Natural killer cell (primary cell): ENCODE measurements at regions not wholly inside any gene's neighbourhood (a gene's known extent, or its start where the extent isn't known, plus 50 kb on each side); places are given as distances from the start of the nearest gene placed in this dataset.

ENCODE experiments used
- ATAC-seq, 3 donors: fragments of 150-1000 bp in 2 of 3; fragments of 200-7000 bp in 1 of 3; cut with Tn5 transposase; 1 replicate in 1 of 3; 2 replicates in 2 of 3; pipeline ENCODE4 v1.10.0; 2021; ENCODE audit warnings: mild to moderate bottlenecking in 2 of 3, moderate library complexity in 2 of 3
- DNase-seq, 2 donors: peaks; one replicate each; pipeline versions ENCODE4 v3.0.0 to v3.0.0-alpha.2; 2013 to 2021; ENCODE audit warnings: mixed read lengths in 1 of 2
- H3K27ac ChIP-seq: one replicate; pipeline ENCODE4 v1.5.1; 2013; ENCODE audit warnings: mild to moderate bottlenecking, low read length
- H3K27me3 ChIP-seq: one replicate; pipeline ENCODE4 v1.6.1; 2013; ENCODE audit warnings: low read length; ENCODE audit not compliant: control insufficient read depth, insufficient read depth
- H3K36me3 ChIP-seq: one replicate; pipeline ENCODE4 v1.6.1; 2013; ENCODE audit warnings: low read length; ENCODE audit not compliant: control insufficient read depth, insufficient read depth
- H3K4me1 ChIP-seq: one replicate; pipeline ENCODE4 v1.6.1; 2013; ENCODE audit warnings: low read length; ENCODE audit not compliant: control insufficient read depth, insufficient read depth
- H3K4me3 ChIP-seq: one replicate; pipeline ENCODE4 v1.5.1; 2013; ENCODE audit warnings: low read length
- H3K9me3 ChIP-seq: one replicate; pipeline ENCODE4 v1.6.1; 2013; ENCODE audit warnings: low read length; ENCODE audit not compliant: control insufficient read depth, insufficient read depth
- H3K27ac Mint-ChIP-seq, 2 donors: one replicate each; pipeline ENCODE4 v1.8.0; 2022; ENCODE audit warnings: mild to moderate bottlenecking in 2 of 2, mixed read lengths in 2 of 2, moderate library complexity in 1 of 2
- H3K27me3 Mint-ChIP-seq, 2 donors: one replicate each; pipeline ENCODE4 v1.8.0; 2022; ENCODE audit warnings: low read depth in 2 of 2, mixed read lengths in 2 of 2
- H3K36me3 Mint-ChIP-seq: one replicate; pipeline ENCODE4 v1.8.0; 2022; ENCODE audit warnings: mixed read lengths
- H3K4me1 Mint-ChIP-seq, 2 donors: one replicate each; pipeline ENCODE4 v1.8.0; 2022; ENCODE audit warnings: mixed read lengths in 2 of 2
- H3K4me3 Mint-ChIP-seq: one replicate; pipeline ENCODE4 v1.8.0; 2022; ENCODE audit warnings: mild to moderate bottlenecking, moderate library complexity, mixed read lengths
- H3K9me3 Mint-ChIP-seq, 2 donors: one replicate each; pipeline ENCODE4 v1.8.0; 2022; ENCODE audit warnings: mixed read lengths in 2 of 2
- WGBS: methylation state at CpG from one replicate; pipeline ENCODE4 v1.1.7; 2013; ENCODE audit warnings: missing lambda C conversion rate; ENCODE audit not compliant: insufficient coverage; 5-methylcytosine and 5-hydroxymethylcytosine counted together
- intact Hi-C: fragments of 100-400 bp; cut with micrococcal nuclease; formaldehyde crosslinking; loops from one replicate; pipeline ENCODE4 v1.14.2; 2022
- TF ChIP-seq, protein P1 (sequence below): fragments of 200-600 bp; IDR thresholded peaks from one replicate; pipeline ENCODE4 v1.8.0; 2022; ENCODE audit warnings: antibody characterized with exemption

DNA sequence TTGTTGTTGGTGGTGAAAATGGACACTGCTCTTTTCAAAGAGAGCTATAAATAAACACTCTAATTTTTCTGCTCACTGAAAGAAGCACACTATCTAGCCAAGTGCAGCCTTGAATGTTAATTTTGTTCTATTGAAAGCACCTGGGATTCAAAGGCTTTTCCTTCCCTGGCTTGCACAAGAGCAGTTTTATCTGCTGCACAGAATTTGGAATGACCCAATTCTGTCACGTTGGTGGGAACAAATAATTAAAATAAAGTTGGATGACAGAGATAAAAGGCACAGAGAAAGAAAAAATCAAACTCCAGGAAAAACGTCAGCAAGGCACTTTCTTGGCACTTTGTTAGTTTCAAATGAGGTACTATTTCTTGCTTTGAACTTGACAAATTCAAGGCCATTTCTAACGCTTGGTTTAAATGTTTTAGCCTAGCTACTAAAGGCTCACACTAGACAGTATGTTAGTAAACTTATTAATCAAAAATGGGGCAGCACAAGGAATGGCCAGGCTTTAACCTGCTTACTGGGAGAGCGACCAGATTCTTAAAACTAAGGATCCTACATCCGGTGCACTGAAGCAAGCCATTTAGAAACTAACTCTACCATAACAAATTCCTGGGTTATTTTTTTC is 145.5 kb upstream of the ARG1 start:
- Mint-ChIP-seq H3K4me3 (no peak overlapping the region), H3K27ac (no peak overlapping the region), H3K36me3 (peaks cover 7% of the 10 kb centered on the region), H3K9me3 (no peaks in the 10 kb centered on the region), H3K4me1 (no peaks in the 10 kb centered on the region), H3K27me3 (peaks cover 0 to 16% of the 10 kb centered on the region in 2 donors)
- ATAC-seq = no peak
- Histone ChIP-seq H3K27ac (no peak overlapping the region), H3K36me3 (no peaks in the 10 kb centered on the region), H3K27me3 (no peaks in the 10 kb centered on the region), H3K4me1 (no peaks in the 10 kb centered on the region), H3K4me3 (no peak overlapping the region), H3K9me3 (no peaks in the 10 kb centered on the region)
- DNase-seq = no peak
- TF ChIP-seq, protein P1, sequence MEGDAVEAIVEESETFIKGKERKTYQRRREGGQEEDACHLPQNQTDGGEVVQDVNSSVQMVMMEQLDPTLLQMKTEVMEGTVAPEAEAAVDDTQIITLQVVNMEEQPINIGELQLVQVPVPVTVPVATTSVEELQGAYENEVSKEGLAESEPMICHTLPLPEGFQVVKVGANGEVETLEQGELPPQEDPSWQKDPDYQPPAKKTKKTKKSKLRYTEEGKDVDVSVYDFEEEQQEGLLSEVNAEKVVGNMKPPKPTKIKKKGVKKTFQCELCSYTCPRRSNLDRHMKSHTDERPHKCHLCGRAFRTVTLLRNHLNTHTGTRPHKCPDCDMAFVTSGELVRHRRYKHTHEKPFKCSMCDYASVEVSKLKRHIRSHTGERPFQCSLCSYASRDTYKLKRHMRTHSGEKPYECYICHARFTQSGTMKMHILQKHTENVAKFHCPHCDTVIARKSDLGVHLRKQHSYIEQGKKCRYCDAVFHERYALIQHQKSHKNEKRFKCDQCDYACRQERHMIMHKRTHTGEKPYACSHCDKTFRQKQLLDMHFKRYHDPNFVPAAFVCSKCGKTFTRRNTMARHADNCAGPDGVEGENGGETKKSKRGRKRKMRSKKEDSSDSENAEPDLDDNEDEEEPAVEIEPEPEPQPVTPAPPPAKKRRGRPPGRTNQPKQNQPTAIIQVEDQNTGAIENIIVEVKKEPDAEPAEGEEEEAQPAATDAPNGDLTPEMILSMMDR = no peak
- 89% methylated on average over 5 of the region's 5 CpGs for WGBS
- intact Hi-C loops = no loop called here

DNA sequence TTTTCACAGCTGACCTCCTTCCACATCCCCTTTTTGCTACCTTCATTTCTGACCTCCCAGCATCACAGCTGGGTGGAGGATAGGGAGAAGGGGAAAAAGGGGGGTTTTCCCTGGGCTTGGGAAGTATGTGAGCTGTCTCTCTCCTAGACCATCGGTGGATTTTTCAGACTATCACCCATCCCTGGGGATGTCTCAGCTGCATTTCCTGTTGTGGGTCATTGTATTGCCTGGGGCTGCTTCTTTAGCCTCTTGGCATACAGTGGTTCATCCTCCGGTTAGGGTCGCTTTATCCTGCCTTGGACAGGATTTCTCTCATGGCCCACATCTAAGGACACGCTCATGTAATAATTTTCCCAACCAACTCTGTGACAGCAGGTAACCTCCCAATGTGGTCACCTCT is 142.5 kb upstream of the ARG1 start:
- Histone ChIP-seq H3K36me3 (no peaks in the 10 kb centered on the region), H3K27ac (no peak overlapping the region), H3K9me3 (no peaks in the 10 kb centered on the region), H3K4me1 (no peaks in the 10 kb centered on the region), H3K27me3 (no peaks in the 10 kb centered on the region), H3K4me3 (no peak overlapping the region)
- H3K4me3 Mint-ChIP-seq = no peak overlapping the region
- H3K9me3 Mint-ChIP-seq = peaks cover 0 to 6% of the 10 kb centered on the region in 2 donors
- no peaks in the 10 kb centered on the region for H3K4me1 Mint-ChIP-seq
- intact Hi-C loops = no loop called here
- peaks cover 19% of the 10 kb centered on the region for H3K36me3 Mint-ChIP-seq
- peaks cover 0 to 16% of the 10 kb centered on the region in 2 donors for H3K27me3 Mint-ChIP-seq
- H3K27ac Mint-ChIP-seq = no peak overlapping the region
- TF ChIP-seq, protein P1 = no peak
- DNase-seq (no peak), ATAC-seq (no peak)
- WGBS = 91% methylated on average over 4 of the region's 4 CpGs

DNA sequence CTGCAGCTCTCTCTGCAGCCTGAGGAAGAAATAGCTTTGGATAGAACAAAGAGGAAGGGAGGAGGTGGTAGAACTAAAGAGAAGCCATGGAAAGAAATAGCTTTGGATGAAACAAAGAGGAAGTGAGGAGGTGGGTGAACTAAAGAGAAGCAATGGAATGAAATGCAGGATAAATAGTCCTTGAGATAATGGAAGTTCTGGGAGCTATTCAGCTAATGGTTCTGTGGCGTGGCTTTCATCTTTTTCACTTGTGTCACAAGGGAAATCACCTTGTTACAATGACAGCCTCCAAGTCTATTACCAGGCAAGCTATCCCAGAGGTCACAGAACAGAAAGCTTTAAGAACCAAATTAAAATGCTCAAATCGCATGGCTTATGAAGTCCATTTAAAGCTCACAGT is 141.3 kb upstream of the ARG1 start:
- H3K4me3 Mint-ChIP-seq = no peak overlapping the region
- H3K36me3 Mint-ChIP-seq = peaks cover 19% of the 10 kb centered on the region
- WGBS = 90% methylated on average over 2 of the region's 2 CpGs
- peaks cover 0 to 6% of the 10 kb centered on the region in 2 donors for H3K9me3 Mint-ChIP-seq
- TF ChIP-seq, protein P1 = no peak
- H3K27ac Mint-ChIP-seq = no peak overlapping the region
- DNase-seq = no peak
- H3K27ac ChIP-seq = no peak overlapping the region
- H3K27me3 Mint-ChIP-seq = peaks cover 1 to 16% of the 10 kb centered on the region in 2 donors
- peaks cover 10% of the 10 kb centered on the region in 2 donors for H3K4me1 Mint-ChIP-seq
- H3K36me3 ChIP-seq = no peaks in the 10 kb centered on the region
- no peaks in the 10 kb centered on the region for H3K27me3 ChIP-seq
- no peaks in the 10 kb centered on the region for H3K4me1 ChIP-seq
- intact Hi-C loops = no loop called here
- H3K9me3 ChIP-seq = no peaks in the 10 kb centered on the region
- ATAC-seq = no peak
- H3K4me3 ChIP-seq = no peak overlapping the region

- no peak for DNase-seq
- WGBS = 90% methylated on average over 1 of the region's 1 CpG
- H3K9me3 Mint-ChIP-seq = peaks cover 0 to 6% of the 10 kb centered on the region in 2 donors
- H3K36me3 Mint-ChIP-seq = peaks cover 12% of the 10 kb centered on the region
- H3K4me3 Mint-ChIP-seq = no peak overlapping the region
- H3K27me3 Mint-ChIP-seq = peaks cover 4 to 8% of the 10 kb centered on the region in 2 donors
- no peak overlapping the region for H3K27ac Mint-ChIP-seq
- no peaks in the 10 kb centered on the region for H3K27me3 ChIP-seq
- H3K4me1 ChIP-seq = no peaks in the 10 kb centered on the region
- no peaks in the 10 kb centered on the region for H3K36me3 ChIP-seq
- intact Hi-C loops = no loop called here
- no peak overlapping the region for H3K27ac ChIP-seq
- H3K9me3 ChIP-seq = no peaks in the 10 kb centered on the region
- no peak overlapping the region for H3K4me3 ChIP-seq
- peaks cover 16 to 17% of the 10 kb centered on the region in 2 donors for H3K4me1 Mint-ChIP-seq
- TF ChIP-seq, protein P1 = no peak
- ATAC-seq = no peak
Measured at GRCh38 chr6:131433927-131434326, 139.1 kb upstream of the ARG1 start.
